Trophoblast cell (in vitro differentiated cells and primary cell): ENCODE measurements at regions not wholly inside any gene's neighbourhood (a gene's known extent, or its start where the extent isn't known, plus 50 kb on each side); places are given as distances from the start of the nearest gene placed in this dataset.
"Not testable (repeated sequence)": the region's sequence is repeated elsewhere in the genome, so short reads cannot be mapped to it uniquely, and the experiment has no call there.

Experiments
- DNase-seq, 2 donors: peaks; one replicate each; pipeline ENCODE4 v3.0.0-alpha.2; 2016
- H2AFZ ChIP-seq: 2 replicates; pipeline ENCODE4 v1.6.1; 2013; ENCODE audit warnings: low read length, moderate library complexity, mild to moderate bottlenecking; ENCODE audit not compliant: insufficient read depth, poor library complexity
- H2AK5ac ChIP-seq: 2 replicates; pipeline ENCODE4 v1.6.1; 2013; ENCODE audit warnings: mild to moderate bottlenecking, low read length
- H2BK120ac ChIP-seq: 2 replicates; pipeline ENCODE4 v1.6.1; 2013; ENCODE audit warnings: low read length, mild to moderate bottlenecking, moderate library complexity; ENCODE audit not compliant: insufficient read depth, poor library complexity
- H2BK12ac ChIP-seq: 2 replicates; pipeline ENCODE4 v1.6.1; 2013; ENCODE audit warnings: mild to moderate bottlenecking, low read length, moderate library complexity
- H2BK5ac ChIP-seq: 2 replicates; pipeline ENCODE4 v1.6.1; 2013; ENCODE audit warnings: low read length, low read depth, moderate library complexity, mild to moderate bottlenecking; ENCODE audit not compliant: poor library complexity
- H3K14ac ChIP-seq: 2 replicates; pipeline ENCODE4 v1.6.1; 2013; ENCODE audit warnings: mild to moderate bottlenecking, low read length
- H3K18ac ChIP-seq: 2 replicates; pipeline ENCODE4 v1.6.1; 2013; ENCODE audit warnings: mild to moderate bottlenecking, low read length
- H3K23ac ChIP-seq: 2 replicates; pipeline ENCODE4 v1.6.1; 2013; ENCODE audit warnings: low read length
- H3K27ac ChIP-seq: 2 replicates; pipeline ENCODE4 v1.5.1; 2013; ENCODE audit warnings: low read depth, mild to moderate bottlenecking, inconsistent platforms, low read length, moderate library complexity
- H3K27me3 ChIP-seq: 2 replicates; pipeline ENCODE4 v1.6.1; 2013; ENCODE audit warnings: inconsistent platforms, mild to moderate bottlenecking, low read length, moderate library complexity; ENCODE audit not compliant: insufficient read depth
- H3K36me3 ChIP-seq, 2 experiments: 1 replicate in 1 of 2; 2 replicates in 1 of 2; pipeline ENCODE4 v1.6.1; 2013; ENCODE audit warnings: low read length in 2 of 2, mild to moderate bottlenecking in 2 of 2, moderate library complexity in 1 of 2; ENCODE audit not compliant: insufficient read depth in 2 of 2, control insufficient read depth in 1 of 2
- H3K4ac ChIP-seq: 2 replicates; pipeline ENCODE4 v1.6.1; 2013; ENCODE audit warnings: low read depth, mild to moderate bottlenecking, low read length, moderate library complexity
- H3K4me1 ChIP-seq, 2 experiments: 1 replicate in 1 of 2; 2 replicates in 1 of 2; pipeline ENCODE4 v1.6.1; 2013; ENCODE audit warnings: low read length in 2 of 2, mild to moderate bottlenecking in 2 of 2, moderate library complexity in 1 of 2; ENCODE audit not compliant: insufficient read depth in 2 of 2, control insufficient read depth in 1 of 2
- H3K4me2 ChIP-seq: 2 replicates; pipeline ENCODE4 v1.6.1; 2013; ENCODE audit warnings: inconsistent platforms, mild to moderate bottlenecking, low read length, moderate library complexity
- H3K4me3 ChIP-seq: 2 replicates; pipeline ENCODE4 v1.5.1; 2013; ENCODE audit warnings: mild to moderate bottlenecking, low read depth, low read length, inconsistent platforms
- H3K79me1 ChIP-seq: one replicate; pipeline ENCODE4 v1.6.1; 2013; ENCODE audit warnings: low read length
- H3K79me2 ChIP-seq: 2 replicates; pipeline ENCODE4 v1.6.1; 2013; ENCODE audit warnings: low read length, mild to moderate bottlenecking; ENCODE audit not compliant: control insufficient read depth, insufficient read depth, poor library complexity
- H3K9ac ChIP-seq: 2 replicates; pipeline ENCODE4 v1.6.1; 2013; ENCODE audit warnings: mild to moderate bottlenecking, low read length
- H3K9me3 ChIP-seq: 2 replicates; pipeline ENCODE4 v1.6.1; 2013; ENCODE audit warnings: low read depth, mild to moderate bottlenecking, control low read depth, inconsistent platforms, low read length; ENCODE audit not compliant: insufficient read depth
- H4K12ac ChIP-seq: 2 replicates; pipeline ENCODE4 v1.6.1; 2013; ENCODE audit warnings: low read depth, mild to moderate bottlenecking, low read length, moderate library complexity
- H4K8ac ChIP-seq: 2 replicates; pipeline ENCODE4 v1.6.1; 2013; ENCODE audit warnings: low read depth, mild to moderate bottlenecking, low read length, moderate library complexity
- H4K91ac ChIP-seq: one replicate; pipeline ENCODE4 v1.6.1; 2013; ENCODE audit warnings: low read depth, mild to moderate bottlenecking, low read length, moderate library complexity
- WGBS: extraction: QIAGEN DNeasy Blood & Tissue Kit; methylation state at CpG from one replicate; pipeline ENCODE4 v1.1.7; 2013; ENCODE audit warnings: missing lambda C conversion rate; ENCODE audit not compliant: insufficient read length, insufficient coverage; ENCODE audit errors: extremely low coverage; 5-methylcytosine and 5-hydroxymethylcytosine counted together

GRCh38 chr5:34223158-34223557 is 180.1 kb upstream of the C1QTNF3 start:
- H3K4ac ChIP-seq, H3K79me1 ChIP-seq, H3K27me3 ChIP-seq, H2BK120ac ChIP-seq, H2BK12ac ChIP-seq, H4K12ac ChIP-seq, H4K8ac ChIP-seq, H3K14ac ChIP-seq, DNase-seq, H2AFZ ChIP-seq, H3K27ac ChIP-seq, H4K91ac ChIP-seq, H3K4me3 ChIP-seq, H3K79me2 ChIP-seq, H3K18ac ChIP-seq, H3K4me2 ChIP-seq, H2AK5ac ChIP-seq, H2BK5ac ChIP-seq, H3K9me3 ChIP-seq, H3K36me3 ChIP-seq, H3K9ac ChIP-seq, H3K23ac ChIP-seq, H3K4me1 ChIP-seq: not testable (repeated sequence)
- WGBS, result no CpG with 5 or more reads among the region's 3 CpGs

GRCh38 chr5:34230402-34230801 is 187.4 kb upstream of the C1QTNF3 start:
- H3K27ac ChIP-seq, H3K9ac ChIP-seq, H3K14ac ChIP-seq, H2BK12ac ChIP-seq, H3K79me1 ChIP-seq, H2AFZ ChIP-seq, H3K23ac ChIP-seq, H3K4me1 ChIP-seq, H2BK120ac ChIP-seq, H3K4me3 ChIP-seq, H4K12ac ChIP-seq, H2AK5ac ChIP-seq, H2BK5ac ChIP-seq, H3K27me3 ChIP-seq, H3K4ac ChIP-seq, DNase-seq, H3K18ac ChIP-seq, H3K4me2 ChIP-seq, H3K79me2 ChIP-seq, H3K9me3 ChIP-seq, H4K91ac ChIP-seq, H3K36me3 ChIP-seq, H4K8ac ChIP-seq: not testable (repeated sequence)
- no CpG with 5 or more reads among the region's 1 CpG for WGBS

GRCh38 chr5:34243802-34244201 is 200.8 kb upstream of the C1QTNF3 start:
- not testable (repeated sequence) for H2BK5ac ChIP-seq

GRCh38 chr5:34244281-34245031 is 201.4 kb upstream of the C1QTNF3 start:
- DNase-seq, result peak; percentile 0 to 16
- not testable (repeated sequence) for H3K27me3 ChIP-seq, H3K23ac ChIP-seq, H3K9me3 ChIP-seq, H2BK5ac ChIP-seq, H3K14ac ChIP-seq, H3K79me1 ChIP-seq, H2BK12ac ChIP-seq, H3K4me3 ChIP-seq, H3K79me2 ChIP-seq, H2BK120ac ChIP-seq, H3K18ac ChIP-seq, H4K12ac ChIP-seq, H4K91ac ChIP-seq, H3K4ac ChIP-seq, H3K4me2 ChIP-seq, H3K4me1 ChIP-seq, H4K8ac ChIP-seq, H2AK5ac ChIP-seq, H3K27ac ChIP-seq, H2AFZ ChIP-seq, H3K36me3 ChIP-seq, H3K9ac ChIP-seq
- no CpG with 5 or more reads among the region's 41 CpGs for WGBS

More at GRCh38 chr5:34243802-34244201, 200.8 kb upstream of the C1QTNF3 start:
- not testable (repeated sequence) for H3K79me1 ChIP-seq, H4K91ac ChIP-seq, H3K4me1 ChIP-seq, H3K27me3 ChIP-seq, H3K36me3 ChIP-seq, H3K79me2 ChIP-seq, H2BK120ac ChIP-seq, H3K27ac ChIP-seq, H2BK12ac ChIP-seq, H3K9ac ChIP-seq, H2AFZ ChIP-seq, H3K4ac ChIP-seq, H3K9me3 ChIP-seq, H3K23ac ChIP-seq, H3K4me3 ChIP-seq, H3K14ac ChIP-seq, H4K12ac ChIP-seq, DNase-seq, H2AK5ac ChIP-seq, H4K8ac ChIP-seq, H3K18ac ChIP-seq, H3K4me2 ChIP-seq
